SKM-1 treated with dmso at 0.1 percent for 144 hours (cell line): ENCODE measurements at regions not wholly inside any gene's neighbourhood (a gene's known extent, or its start where the extent isn't known, plus 50 kb on each side); places are given as distances from the start of the nearest gene placed in this dataset.
"Not testable (repeated sequence)": the region's sequence is repeated elsewhere in the genome, so short reads cannot be mapped to it uniquely, and the experiment has no call there.

Experiments used
- DNase-seq: peaks from one replicate; lab custom pipeline; 2025; ENCODE audit not compliant: unreplicated experiment; lab: John Stamatoyannopoulos, UW

DNA sequence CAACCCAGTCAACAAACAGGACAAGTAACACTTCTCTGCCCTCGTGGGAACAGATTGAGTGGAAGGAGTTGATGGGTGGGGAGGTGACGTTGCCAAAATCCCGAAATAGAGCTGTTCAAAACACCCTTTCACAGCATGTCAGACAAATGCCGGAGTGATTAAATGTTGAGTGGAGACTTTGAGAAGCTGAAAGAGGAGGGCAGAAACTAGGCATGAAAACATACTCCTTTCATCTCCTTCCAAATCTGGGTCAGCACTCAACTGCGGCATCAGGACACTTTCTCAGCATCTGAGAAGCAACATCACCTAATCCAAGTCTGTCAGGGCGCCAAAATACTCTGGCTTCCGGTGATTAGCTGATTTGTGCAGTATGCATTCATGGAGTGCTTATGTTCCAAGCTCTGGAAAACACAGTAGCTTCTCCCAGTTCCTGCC, 51.5 kb upstream of the MRI1 start:
- DNase-seq = no peak

DNA sequence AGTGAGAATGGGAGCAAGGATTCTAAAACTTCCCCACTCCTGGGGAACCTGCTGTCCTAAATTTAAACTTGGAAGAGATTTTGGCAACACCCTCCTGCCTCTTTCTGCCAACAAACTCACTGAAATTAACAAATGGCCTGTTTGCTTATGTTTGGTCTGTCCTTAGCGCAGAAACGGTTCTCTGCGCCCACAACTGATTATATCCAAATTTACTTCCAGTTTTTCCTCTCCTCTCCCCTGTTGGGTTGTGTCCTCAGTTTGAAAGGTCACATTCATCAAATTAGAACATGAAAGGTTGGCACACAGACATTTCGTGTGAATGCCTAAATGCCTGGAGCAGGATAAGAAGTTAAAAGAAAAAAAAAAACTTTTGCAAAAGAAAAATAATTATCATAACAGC, 56.4 kb upstream of the MRI1 start:
- DNase-seq = no peak

DNA sequence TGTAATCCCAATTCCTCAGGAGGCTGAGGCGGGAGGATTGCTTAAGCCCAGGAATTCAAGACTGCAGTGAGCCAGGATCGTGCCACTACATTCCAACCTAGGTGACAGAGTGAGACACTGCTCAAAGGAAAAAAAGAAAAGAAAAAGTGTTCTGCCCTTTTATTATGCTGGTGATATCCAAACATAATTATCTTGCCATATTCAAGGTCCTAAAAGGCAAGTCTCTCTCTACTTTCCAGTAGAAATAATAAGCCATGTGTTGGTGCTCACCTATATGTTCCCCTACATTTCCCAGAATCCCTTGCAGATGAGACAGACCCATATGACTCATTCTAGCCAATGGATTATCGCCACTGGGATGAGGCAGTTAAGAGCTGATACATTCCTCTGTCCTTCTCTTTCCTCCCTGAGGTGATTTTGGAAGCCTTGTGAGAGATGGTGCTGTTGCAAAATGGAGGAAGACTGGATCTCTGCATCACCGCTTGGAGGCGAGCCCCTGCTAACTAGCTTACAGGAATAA, 58.3 kb upstream of the MRI1 start:
- DNase-seq = no peak

DNA sequence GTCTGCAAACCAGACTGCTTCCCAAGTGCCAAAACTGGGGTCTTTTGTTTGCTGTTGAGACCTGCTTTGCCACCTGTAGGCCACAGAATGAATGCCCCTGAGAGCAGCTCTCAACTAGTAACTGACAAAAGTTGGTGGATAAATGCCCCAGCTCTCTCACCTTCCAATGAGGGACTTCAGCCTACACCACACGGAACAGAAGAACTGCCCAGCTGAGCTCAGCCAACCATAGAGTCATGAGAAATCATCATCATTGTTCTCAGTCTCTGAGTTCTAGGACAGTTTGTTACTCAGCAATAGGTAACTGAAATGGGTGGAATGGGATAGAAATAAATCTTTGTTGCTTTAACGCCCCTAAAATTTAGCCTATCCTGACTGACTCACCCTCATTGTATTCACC, 59.1 kb upstream of the MRI1 start:
- DNase-seq = no peak

DNA sequence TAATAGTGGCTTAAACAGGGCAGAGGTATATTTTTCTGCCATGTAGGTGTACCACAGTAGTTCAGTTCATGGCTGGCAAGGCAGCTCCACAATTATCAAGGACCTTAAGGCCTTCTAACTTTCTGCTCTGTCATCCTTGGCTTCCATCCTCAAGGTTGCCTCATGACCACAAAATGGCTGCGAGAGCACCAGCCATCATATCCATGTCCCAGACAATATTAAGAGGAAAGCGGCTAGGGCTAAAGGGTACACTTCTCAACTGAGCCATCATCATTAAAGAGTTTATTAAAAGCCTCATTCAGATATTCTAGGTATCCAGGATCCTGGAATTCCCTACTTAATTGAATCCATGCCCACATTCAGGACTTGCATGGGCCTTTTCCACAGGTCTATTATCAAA, 62.7 kb upstream of the MRI1 start:
- DNase-seq = no peak

DNA sequence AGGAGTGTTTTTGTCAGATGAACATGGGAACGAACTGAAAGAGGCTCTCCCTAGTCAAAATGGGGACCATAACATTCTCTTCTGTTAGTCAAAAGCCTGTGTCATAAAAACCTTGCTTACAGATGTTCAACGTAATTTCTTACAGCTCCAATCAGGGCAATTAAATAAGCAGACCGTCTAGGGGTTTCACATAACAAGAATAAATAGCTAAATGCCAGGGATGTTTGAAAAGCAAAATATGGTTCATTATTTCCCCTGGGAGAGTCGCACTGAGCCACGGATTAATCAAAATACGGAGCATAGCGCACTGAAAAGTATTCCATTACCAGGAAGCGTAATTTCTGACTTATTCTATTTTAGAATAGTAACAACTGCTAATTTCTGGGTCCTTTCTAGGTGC, 63.7 kb upstream of the MRI1 start:
- no peak for DNase-seq

DNA sequence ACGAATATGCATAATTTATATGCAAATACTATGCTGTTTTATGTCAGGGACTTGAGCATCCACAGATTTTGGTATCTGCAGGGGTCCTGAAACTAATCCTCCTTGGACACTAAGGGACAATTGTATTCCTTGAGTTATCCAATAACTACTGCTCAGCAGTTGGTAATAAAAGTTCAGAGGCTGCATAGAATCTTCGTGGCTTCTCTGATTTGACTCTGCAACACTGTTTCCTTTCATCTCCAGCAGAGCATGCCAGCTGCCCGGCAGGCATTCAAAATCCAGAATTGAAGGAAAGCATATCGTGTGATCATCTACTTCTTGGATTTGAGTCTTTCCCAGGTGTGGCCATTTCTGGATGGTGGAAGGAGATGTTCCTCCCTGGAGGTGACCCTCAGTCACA, 64.5 kb upstream of the MRI1 start:
- no peak for DNase-seq

DNA sequence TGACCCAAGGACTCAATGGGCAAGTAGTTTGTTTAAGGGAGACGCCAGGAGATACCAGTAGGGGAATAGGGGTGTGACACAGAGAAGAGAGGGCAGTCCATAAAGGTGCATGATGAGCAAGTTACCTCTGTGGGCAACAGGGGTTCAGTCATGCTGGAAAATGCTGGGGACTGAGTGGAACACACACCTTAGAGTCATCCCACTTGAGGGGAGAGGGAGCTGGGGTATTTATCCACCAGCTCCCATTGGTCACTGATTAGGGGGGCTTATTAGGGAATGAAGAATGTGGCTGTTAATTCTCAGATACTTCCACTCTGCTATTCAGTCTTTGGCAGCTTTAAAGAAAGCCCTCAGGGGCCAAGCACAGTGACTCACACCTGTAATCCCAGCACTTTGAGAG, 67.5 kb upstream of the MRI1 start:
- no peak for DNase-seq

DNA sequence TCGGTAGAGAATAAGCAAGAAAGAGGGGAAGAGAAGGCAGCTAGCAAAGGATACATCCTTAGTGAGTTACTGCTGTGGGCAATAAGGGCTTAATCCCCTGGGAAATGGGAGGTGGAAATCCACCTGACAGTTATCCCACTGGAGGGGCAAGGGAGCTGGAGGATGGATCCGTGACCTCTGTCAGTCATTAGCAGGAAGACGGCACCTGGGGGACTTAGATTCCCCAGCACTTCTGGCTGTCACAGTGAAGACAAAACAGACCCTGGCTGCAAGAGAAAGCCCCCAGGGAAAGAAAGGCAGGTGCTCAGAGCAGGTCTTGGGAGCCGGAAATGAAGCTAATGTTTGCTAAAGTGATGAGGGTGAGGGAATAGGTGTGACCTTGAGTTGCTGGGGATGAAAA, 70.4 kb upstream of the MRI1 start:
- no peak for DNase-seq

DNA sequence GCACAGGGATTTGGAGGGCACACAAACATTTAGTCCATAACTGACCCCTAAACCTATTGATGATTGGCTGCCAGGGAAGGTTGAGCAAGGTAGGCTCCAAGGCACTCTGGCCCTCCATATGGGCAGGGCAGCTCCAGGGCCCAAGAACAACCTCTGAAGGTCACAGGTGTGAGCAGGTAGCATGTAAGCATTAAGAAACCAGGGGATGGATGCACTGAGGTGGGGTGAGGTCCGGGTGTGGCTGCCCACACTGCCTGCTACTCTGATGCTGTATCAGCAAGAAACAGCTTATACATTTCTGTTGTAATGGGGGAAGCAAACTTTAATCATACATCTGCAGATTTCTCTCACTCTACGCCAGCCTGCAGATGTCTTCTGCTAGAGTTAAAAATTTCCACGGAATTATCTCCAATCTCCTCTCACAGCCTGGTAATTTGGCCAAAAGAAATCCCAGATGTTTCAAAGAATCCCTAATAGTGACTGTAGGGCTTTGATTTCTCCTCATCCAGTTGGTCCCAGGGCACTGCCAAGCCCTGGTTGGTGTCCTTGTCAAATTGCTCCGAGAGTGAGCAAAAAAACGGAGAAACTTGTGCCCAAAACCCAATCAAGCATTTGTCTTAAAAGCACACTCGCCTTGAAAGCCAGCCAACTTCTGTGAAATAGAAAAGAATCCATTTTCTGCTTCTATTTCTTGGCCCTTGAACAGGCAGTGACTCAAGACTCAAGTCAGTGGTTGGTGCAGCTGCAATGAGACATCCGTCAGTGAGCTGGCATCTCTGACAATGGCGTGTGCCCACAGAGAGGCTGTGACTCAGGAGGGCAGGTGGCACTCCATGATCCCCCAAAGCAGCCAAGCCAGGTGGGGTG, 72.5 kb upstream of the MRI1 start:
- DNase-seq = no peak

DNA sequence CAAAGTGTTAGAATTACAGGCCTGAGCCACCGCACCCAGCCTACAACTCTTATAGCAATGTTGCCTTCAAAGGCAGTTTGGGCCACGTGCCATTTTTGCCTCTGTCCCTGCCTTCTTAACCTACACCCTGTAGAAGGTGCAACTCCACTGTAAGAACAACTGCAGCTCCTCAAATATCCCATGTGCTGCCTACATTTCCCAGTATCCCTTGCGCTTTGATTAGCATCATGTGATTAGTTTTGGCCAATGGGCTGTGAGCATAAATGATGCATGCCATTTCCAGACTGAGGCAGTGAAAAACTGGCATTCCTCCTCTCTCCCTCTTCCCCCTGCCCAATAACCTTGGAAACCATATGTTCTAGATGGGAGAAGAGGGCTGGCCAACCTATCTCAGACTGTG, 75.2 kb upstream of the MRI1 start:
- peak; percentile 6 for DNase-seq

DNA sequence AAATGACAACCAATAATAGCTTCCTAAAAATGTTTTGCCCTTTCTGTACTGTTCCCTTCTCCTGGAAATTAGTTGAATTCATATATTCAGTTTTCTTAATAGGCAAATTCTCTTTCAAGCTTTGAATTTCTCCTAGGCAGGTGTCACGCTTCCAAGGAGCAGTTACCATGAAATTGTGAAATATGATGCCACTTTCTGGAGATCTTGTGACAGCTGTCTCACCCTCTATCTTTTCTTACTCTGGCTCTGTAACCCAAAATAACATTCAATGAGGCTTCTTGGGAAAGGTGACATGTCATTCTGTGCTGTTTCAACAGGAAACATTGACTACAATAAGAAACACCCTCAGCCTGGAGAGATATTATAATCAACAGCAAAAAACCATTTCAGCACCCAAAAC, 80.3 kb upstream of the MRI1 start:
- DNase-seq = no peak

DNA sequence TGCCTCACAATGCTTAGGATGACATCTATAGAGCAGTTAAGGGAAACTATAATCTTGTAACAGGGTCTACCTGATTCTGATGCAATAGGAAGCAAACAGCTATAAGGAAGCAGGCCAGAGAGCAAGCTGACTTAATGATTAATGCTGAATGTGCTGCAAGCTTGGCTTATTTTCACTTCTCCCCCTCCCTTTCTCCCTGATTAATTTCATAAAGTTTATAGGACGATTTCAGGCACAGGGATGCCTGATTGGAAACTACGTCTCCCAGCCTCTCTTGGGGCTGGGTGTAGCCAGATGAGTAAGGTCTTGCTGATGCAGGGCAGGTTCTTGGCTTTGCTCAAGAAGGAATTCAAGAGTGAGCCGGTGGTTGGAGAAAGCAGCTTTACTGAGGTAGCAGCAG, 82.8 kb upstream of the MRI1 start:
- no peak for DNase-seq

DNA sequence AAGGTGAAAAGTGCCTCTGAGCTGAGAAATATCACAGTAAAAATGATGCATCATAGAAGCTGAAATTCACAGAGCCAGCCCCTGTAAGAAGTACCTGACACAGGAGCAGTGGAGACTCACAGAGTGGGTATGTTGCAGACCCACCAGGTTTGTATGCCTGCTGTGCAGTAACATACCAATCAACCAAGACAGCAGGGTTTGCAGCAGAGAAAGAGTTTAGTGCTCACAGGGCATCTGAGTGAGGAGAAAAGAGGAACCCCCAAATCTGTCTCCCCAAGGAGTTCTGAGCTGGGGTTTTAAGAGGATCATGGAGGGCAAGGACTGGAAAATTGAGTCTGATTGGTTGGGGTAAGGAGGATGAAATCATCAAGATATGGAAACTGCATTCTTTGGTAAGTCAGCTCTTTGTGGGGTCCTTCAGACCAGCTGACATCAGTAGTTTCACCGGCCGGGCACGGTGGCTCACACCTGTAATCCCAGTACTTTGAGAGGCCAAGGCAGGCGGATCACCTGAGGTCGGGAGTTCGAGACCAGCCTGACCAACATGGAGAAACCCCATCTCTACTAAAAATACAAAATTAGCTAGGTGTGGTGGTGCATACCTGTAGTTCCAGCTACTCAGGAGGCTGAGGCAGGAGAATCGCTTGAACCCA, 83.5 kb upstream of the MRI1 start:
- DNase-seq = not testable (repeated sequence)

DNA sequence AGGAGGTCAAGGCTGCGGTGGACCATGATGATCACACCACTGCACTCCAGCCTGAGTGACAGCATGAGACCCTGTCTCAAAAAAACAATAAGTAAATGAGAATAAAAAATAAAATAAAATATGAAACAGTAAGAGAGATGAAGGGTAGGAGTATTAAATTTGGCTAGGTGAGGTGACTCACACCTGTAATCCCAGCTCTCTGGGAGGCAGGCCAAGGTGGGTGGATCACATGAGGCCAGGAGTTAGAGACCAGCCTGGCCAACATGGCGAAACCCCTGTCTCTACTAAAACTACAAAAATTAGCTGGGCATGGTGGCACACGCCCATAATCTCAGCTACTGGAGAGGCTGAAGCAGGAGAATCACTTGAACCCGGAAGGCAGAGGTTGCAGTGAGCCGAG, 87.4 kb upstream of the MRI1 start:
- not testable (repeated sequence) for DNase-seq

DNA sequence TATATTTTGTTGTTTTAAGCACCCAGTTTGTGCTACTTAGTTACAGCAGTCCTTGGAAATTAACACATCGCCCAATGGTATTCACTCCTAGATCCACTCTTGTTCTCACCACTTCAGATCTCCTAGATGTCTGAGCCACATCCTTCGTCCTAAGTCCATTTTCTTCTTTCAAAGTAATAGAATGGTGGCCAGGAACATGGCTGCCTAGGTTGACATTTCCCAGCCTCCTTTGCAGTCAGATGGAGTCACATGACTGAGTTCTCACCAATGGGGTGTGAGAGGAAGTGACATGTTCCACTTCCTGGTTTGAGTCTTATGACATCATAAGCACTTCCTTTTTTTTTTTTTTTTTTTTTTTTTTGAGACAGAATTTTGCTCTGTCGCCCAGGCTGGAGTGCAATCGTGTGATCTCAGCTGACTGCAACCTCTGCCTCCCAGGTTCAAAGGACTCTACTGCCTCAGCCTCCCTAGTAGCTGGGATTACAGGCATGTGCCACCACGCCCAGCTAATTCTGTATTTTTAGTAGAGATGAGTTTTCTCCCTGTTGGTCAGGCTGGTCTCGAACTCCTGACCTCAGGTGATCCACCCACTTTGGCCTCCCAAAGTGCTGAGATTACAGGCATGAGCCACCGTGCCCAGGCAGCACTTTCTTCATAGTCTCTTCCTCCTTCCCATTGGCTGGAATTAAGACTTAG, 91.7 kb upstream of the MRI1 start:
- peak; percentile 17 for DNase-seq

DNA sequence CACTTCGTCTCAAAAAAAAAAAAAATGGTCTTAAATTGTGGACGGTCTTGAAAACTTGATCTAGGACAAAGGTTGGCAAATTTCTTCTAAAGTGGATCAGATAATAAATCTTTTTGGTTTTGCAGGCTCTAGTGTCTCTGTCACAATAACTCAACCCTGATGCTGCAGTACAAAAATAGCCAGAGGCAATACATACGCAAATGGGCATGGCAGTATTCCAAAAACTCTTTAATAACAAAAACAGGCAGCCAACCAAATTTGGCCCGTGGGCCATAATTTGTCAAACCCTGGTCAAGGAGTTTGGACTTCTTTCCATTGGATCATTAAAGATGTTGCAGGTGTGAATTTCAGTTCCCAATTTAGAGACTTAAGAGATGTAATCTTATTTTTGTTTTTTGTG, 93.5 kb upstream of the MRI1 start:
- DNase-seq = no peak

DNA sequence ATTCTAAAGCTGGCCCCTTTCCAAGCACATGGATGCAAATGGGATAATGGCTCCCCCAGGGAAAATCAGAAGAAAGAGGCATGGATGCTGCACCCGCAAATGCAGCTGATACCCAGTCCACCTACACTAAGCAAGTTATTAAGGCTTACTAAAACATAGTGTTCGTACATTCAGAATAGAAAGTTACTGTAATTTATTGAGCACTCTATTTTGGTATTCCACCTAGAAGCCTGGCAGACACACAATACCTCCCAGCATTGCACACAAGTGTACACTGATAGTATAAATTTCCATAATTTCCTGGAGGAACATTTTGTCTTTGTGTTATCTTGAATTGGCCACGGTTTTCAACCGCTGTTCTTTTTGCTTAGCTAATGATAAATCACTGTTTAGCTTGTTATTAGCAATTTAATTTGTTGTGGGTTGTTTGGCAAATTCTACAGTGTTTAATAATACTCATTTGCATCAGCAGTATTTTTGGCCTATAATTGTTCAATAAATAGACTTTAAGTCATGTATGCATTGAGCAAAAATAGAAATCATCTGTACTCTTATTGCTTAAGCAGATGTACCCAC, 94.5 kb upstream of the MRI1 start:
- DNase-seq = no peak

DNA sequence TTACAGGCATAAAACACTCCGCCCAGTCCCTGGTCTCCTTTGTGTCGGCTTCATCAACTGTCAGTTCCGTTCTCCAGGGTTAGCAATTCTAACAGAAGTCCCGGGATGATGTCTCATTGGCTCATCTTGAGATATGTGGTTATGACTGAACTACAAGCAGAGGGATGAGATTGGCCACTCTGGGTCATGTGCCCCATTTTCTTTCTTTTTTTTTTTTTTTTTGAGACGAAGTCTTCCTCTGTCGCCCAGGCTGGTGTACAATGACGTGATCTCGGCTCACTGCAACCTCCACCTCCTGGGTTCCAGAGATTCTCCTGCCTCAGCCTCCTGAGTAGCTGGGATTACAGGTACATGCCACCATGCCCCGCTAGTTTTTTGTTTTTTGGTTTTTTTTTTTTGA, 95.4 kb upstream of the MRI1 start:
- no peak for DNase-seq

DNA sequence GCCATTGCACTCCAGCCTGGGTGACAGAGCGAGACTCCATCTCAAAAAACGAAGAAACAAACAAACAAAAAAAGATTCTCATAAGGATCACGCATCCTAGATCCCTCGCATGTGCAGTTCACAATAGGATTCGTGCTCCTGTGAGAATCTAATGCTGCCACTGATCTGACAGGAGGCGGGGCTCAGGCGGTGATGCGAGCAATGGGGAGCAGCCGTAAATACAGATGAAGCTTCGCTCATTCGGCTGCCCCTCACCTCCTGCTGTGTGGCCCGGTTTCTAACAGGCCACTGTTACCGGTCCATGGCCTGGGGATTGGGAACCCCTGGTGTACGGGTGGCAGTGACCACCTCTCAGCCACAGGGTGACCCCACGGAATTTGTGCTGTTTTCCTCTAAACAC, 98.2 kb upstream of the MRI1 start:
- no peak for DNase-seq

DNA sequence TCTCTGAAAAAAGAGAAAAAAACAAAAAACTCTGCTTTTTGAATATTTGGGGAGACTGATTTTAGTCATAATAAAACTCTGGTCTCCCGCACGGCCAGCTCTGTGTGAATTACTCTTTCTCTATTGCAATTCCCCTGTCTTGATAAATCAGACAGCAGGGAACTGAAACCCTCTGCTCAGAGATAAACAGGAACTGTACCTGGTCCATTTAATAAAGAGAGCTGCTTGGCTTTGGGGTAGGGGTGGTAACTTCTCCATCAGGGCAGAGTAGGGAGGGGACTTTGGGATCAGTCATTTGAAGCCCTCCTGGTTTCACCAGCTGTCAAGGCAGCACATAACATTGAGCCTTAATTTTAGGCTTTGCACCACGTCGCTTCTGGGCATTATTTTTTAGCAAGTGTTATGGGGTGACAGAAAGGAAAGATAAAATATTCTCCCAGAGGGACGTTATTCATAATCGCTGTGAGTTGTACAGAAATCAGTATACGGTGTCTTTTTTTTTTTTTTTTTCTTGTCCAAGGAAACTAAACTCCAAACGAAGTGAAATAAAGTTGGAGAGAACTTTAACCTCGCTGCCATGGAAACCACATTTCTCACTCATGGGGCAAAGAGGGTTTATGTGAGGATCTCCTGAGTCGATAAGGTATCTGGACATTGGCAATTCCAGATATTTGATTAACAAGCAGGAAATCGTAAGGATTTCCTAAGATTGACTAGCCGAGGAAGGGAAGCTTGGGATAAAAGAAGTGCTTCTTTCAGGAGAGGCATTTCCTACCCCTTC, 99.0 kb upstream of the MRI1 start:
- DNase-seq = peak; percentile 3
